Liver (tissue), 8 donors: ENCODE measurements at regions not wholly inside any gene's neighbourhood (a gene's known extent, or its start where the extent isn't known, plus 50 kb on each side); places are given as distances from the start of the nearest gene placed in this dataset.

Experiments
- DNase-seq: peaks from one replicate; pipeline ENCODE4 v3.0.0-alpha.2; 2017; ENCODE audit warnings: low spot score
- H3K27ac ChIP-seq, 2 donors: one replicate each; pipeline ENCODE4 v1.7.0; 2013; ENCODE audit warnings: inconsistent platforms in 2 of 2, low read length in 2 of 2, control low read depth in 1 of 2, low read depth in 1 of 2, mild to moderate bottlenecking in 1 of 2
- H3K27me3 ChIP-seq, 4 donors: one replicate each; pipeline versions ENCODE4 v1.6.1 to v1.7.0; 2013; ENCODE audit warnings: low read length in 3 of 4, inconsistent platforms in 1 of 4, mild to moderate bottlenecking in 1 of 4, moderate library complexity in 1 of 4; ENCODE audit not compliant: control insufficient read depth in 4 of 4, insufficient read depth in 4 of 4
- H3K36me3 ChIP-seq, 4 donors: one replicate each; pipeline versions ENCODE4 v1.6.1 to v1.7.0; 2013; ENCODE audit warnings: low read length in 3 of 4, mild to moderate bottlenecking in 3 of 4, low read depth in 1 of 4, moderate library complexity in 1 of 4; ENCODE audit not compliant: control insufficient read depth in 4 of 4, insufficient read depth in 3 of 4
- H3K4me1 ChIP-seq, 4 donors: one replicate each; pipeline versions ENCODE4 v1.6.1 to v1.7.0; 2013; ENCODE audit warnings: low read length in 3 of 4, mild to moderate bottlenecking in 3 of 4, moderate library complexity in 1 of 4; ENCODE audit not compliant: control insufficient read depth in 4 of 4, insufficient read depth in 4 of 4
- H3K4me3 ChIP-seq, 3 donors: one replicate each; pipeline versions ENCODE4 v1.6.1 to v1.7.0; 2013; ENCODE audit warnings: low read length in 3 of 3, control low read depth in 1 of 3, low read depth in 1 of 3, mild to moderate bottlenecking in 1 of 3
- H3K9ac ChIP-seq, 2 donors: one replicate each; pipeline ENCODE4 v1.7.0; 2013; ENCODE audit warnings: low read length in 2 of 2, mild to moderate bottlenecking in 2 of 2, moderate library complexity in 2 of 2, control low read depth in 1 of 2, low read depth in 1 of 2
- H3K9me3 ChIP-seq, 4 donors: one replicate each; pipeline versions ENCODE4 v1.6.1 to v1.7.0; 2013; ENCODE audit warnings: low read length in 3 of 4; ENCODE audit not compliant: control insufficient read depth in 4 of 4
- ATF3 ChIP-seq: IDR thresholded peaks from 2 replicates; pipeline ENCODE4 v1.6.1; 2016; ENCODE audit warnings: antibody characterized with exemption
- CTCF ChIP-seq: fragments of 150-350 bp; IDR thresholded peaks from 2 replicates; pipeline ENCODE4 v1.5.1; 2017; ENCODE audit warnings: improper control_type of control experiment, low read depth, low read length; ENCODE audit not compliant: missing input control
- EGR1 ChIP-seq, 2 donors: IDR thresholded peaks; 2 replicates each; pipeline ENCODE4 v1.6.1; 2016 to 2018; ENCODE audit warnings: antibody characterized with exemption in 2 of 2, low read depth in 2 of 2
- FOXA1 ChIP-seq: IDR thresholded peaks from 2 replicates; pipeline ENCODE4 v1.6.1; 2016; ENCODE audit warnings: antibody characterized with exemption
- FOXA2 ChIP-seq: IDR thresholded peaks from 2 replicates; pipeline ENCODE4 v1.6.1; 2016; ENCODE audit warnings: antibody characterized with exemption
- GABPA ChIP-seq, 2 donors: IDR thresholded peaks in 1 of 2; conservative IDR thresholded peaks in 1 of 2; 2 replicates each; pipeline ENCODE4 v1.6.1; 2016; ENCODE audit warnings: antibody characterized with exemption in 2 of 2, mild to moderate bottlenecking in 1 of 2, moderate library complexity in 1 of 2
- HNF4A ChIP-seq, 2 donors: conservative IDR thresholded peaks; 2 replicates each; pipeline ENCODE4 v1.6.1; 2016; ENCODE audit warnings: antibody characterized with exemption in 2 of 2, mild to moderate bottlenecking in 2 of 2
- HNF4G ChIP-seq: IDR thresholded peaks from 2 replicates; pipeline ENCODE4 v1.6.1; 2016; ENCODE audit warnings: antibody characterized with exemption
- MAX ChIP-seq: IDR thresholded peaks from 2 replicates; pipeline ENCODE4 v1.6.1; 2016; ENCODE audit warnings: antibody characterized with exemption
- NR2F2 ChIP-seq: IDR thresholded peaks from 2 replicates; pipeline ENCODE4 v1.6.1; 2016; ENCODE audit warnings: antibody characterized with exemption
- RAD21 ChIP-seq, 2 donors: IDR thresholded peaks; 2 replicates each; pipeline ENCODE4 v1.6.1; 2016; ENCODE audit warnings: antibody characterized with exemption in 2 of 2, mild to moderate bottlenecking in 2 of 2
- REST ChIP-seq: IDR thresholded peaks from 2 replicates; pipeline ENCODE4 v1.6.1; 2016; ENCODE audit warnings: antibody characterized with exemption, mild to moderate bottlenecking
- RXRA ChIP-seq, 2 donors: IDR thresholded peaks; 2 replicates each; pipeline ENCODE4 v1.6.1; 2017 to 2018; ENCODE audit warnings: antibody characterized with exemption in 2 of 2, mild to moderate bottlenecking in 1 of 2
- SP1 ChIP-seq: IDR thresholded peaks from 2 replicates; pipeline ENCODE4 v1.6.1; 2018; ENCODE audit warnings: antibody characterized with exemption, mild to moderate bottlenecking
- TAF1 ChIP-seq: conservative IDR thresholded peaks from 2 replicates; pipeline ENCODE4 v1.6.1; 2016; ENCODE audit warnings: antibody characterized with exemption, mild to moderate bottlenecking
- YY1 ChIP-seq: IDR thresholded peaks from 2 replicates; pipeline ENCODE4 v1.6.1; 2016; ENCODE audit warnings: antibody characterized with exemption, mild to moderate bottlenecking
- ZBTB33 ChIP-seq: IDR thresholded peaks from 2 replicates; pipeline ENCODE4 v1.6.1; 2016; ENCODE audit warnings: antibody characterized with exemption
- WGBS: extraction: QIAGEN DNeasy Blood & Tissue Kit; methylation state at CpG from one replicate; pipeline ENCODE4 v1.1.7; 2013; 5-methylcytosine and 5-hydroxymethylcytosine counted together
- donor health status: healthy.
- donor health status: healthy.
- donor health status: healthy.
- donor health status: healthy.
- donor health status: healthy.

- no peak overlapping the region for H3K4me3 ChIP-seq
- TF ChIP-seq RAD21 (IDR thresholded peaks at IDR 0.05) (no peak), SP1 (no peak), YY1 (no peak), MAX (no peak)
- H3K27ac ChIP-seq: no peak overlapping the region
- no peaks in the 10 kb centered on the region for H3K36me3 ChIP-seq
- H3K4me1 ChIP-seq: no peaks in the 10 kb centered on the region
- WGBS: 82% methylated on average over 1 of the region's 1 CpG
- no peak for DNase-seq
- no peak overlapping the region for H3K9ac ChIP-seq
- H3K9me3 ChIP-seq: no peaks in the 10 kb centered on the region
- no peaks in the 10 kb centered on the region for H3K27me3 ChIP-seq
Measured at GRCh38 chr11:105492010-105492409, 117.9 kb upstream of the GRIA4 start.

GRCh38 chr11:105491394-105491793, 118.5 kb upstream of the GRIA4 start:
- no peak overlapping the region for H3K4me3 ChIP-seq
- no peak overlapping the region for H3K27ac ChIP-seq
- DNase-seq: no peak
- H3K9ac ChIP-seq: no peak overlapping the region
- no peak for TF ChIP-seq SP1
- TF ChIP-seq FOXA2: no peak
- 87% methylated on average over 1 of the region's 1 CpG for WGBS
- no peaks in the 10 kb centered on the region for H3K4me1 ChIP-seq
- H3K9me3 ChIP-seq: no peaks in the 10 kb centered on the region
- no peaks in the 10 kb centered on the region for H3K36me3 ChIP-seq
- H3K27me3 ChIP-seq: no peaks in the 10 kb centered on the region

GRCh38 chr11:105490333-105490732, 119.5 kb upstream of the GRIA4 start:
- Histone ChIP-seq H3K36me3 (no peaks in the 10 kb centered on the region), H3K9ac (no peak overlapping the region), H3K27ac (no peak overlapping the region), H3K4me3 (no peak overlapping the region), H3K9me3 (no peaks in the 10 kb centered on the region), H3K4me1 (no peaks in the 10 kb centered on the region), H3K27me3 (no peaks in the 10 kb centered on the region)
- DNase-seq: no peak
- no peak for TF ChIP-seq REST
- TF ChIP-seq YY1: no peak
- TF ChIP-seq EGR1 (IDR thresholded peaks at IDR 0.05; ENCODE audit: low read depth in 2 of 2): no peak
- TF ChIP-seq GABPA (IDR thresholded peaks at IDR 0.05 in 1 of 2, conservative IDR thresholded peaks at IDR 0.05 in 1 of 2): no peak
- TF ChIP-seq RAD21 (IDR thresholded peaks at IDR 0.05): no peak
- no peak for TF ChIP-seq ZBTB33
- TF ChIP-seq FOXA1: no peak
- no peak for TF ChIP-seq HNF4A (conservative IDR thresholded peaks at IDR 0.05)
- no peak for TF ChIP-seq HNF4G
- no peak for TF ChIP-seq SP1
- TF ChIP-seq FOXA2: no peak
- TF ChIP-seq NR2F2: no peak
- no peak for TF ChIP-seq MAX
- TF ChIP-seq RXRA (IDR thresholded peaks at IDR 0.05): no peak
- TF ChIP-seq CTCF: no peak
- TF ChIP-seq TAF1: no peak
- no peak for TF ChIP-seq ATF3
- 45% methylated on average over 1 of the region's 1 CpG for WGBS
